HTR-8/SVneo (cell line): ENCODE measurements at regions not wholly inside any gene's neighbourhood (a gene's known extent, or its start where the extent isn't known, plus 50 kb on each side); places are given as distances from the start of the nearest gene placed in this dataset.
A peak's percentile ranks its signal among the peaks of the same experiment; 100 is the strongest.

Experiments
- DNase-seq: peaks from one replicate; pipeline ENCODE4 v3.0.0; 2011; ENCODE audit warnings: low spot score, mixed read lengths; ENCODE audit not compliant: insufficient read length
- FAIRE-seq: peaks from 2 replicates; lab custom pipeline; 2011; peaks lifted over from hg19 to GRCh38; lab: Jason Lieb, UNC

DNA sequence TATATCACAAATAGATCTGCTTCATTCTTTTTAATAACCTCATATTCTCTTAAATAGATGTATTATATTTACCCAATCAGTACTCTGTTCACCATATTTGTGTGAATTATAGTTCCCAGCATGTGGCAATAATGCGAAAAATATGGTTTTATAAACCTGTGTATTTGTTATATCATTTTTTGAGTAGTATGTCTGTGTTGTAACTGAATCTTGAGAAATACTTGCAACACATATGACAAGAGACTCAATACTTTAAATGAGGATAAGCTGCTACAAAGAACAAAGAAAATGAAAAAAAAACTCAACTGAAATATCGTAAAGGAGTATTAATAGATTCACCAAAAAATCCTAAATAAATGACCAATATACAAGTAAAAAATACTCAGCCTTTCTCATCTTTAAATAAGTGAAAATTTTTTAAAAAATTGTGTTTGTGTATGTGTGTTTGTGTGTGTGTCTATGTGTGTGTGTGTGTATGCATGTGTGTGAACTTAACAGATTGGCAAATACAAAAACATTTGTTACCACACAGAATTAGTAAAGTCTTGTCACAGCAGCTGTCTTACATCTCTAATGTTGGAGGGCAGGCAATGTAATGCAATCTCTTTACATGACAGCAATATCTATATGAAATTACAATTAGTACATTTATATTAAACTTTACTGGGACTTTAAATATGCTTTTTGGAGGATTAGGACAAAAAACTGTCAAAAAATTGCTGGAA lies 441.9 kb upstream of the MGAT4C start:
- no peak for DNase-seq
- FAIRE-seq, result no peak

DNA sequence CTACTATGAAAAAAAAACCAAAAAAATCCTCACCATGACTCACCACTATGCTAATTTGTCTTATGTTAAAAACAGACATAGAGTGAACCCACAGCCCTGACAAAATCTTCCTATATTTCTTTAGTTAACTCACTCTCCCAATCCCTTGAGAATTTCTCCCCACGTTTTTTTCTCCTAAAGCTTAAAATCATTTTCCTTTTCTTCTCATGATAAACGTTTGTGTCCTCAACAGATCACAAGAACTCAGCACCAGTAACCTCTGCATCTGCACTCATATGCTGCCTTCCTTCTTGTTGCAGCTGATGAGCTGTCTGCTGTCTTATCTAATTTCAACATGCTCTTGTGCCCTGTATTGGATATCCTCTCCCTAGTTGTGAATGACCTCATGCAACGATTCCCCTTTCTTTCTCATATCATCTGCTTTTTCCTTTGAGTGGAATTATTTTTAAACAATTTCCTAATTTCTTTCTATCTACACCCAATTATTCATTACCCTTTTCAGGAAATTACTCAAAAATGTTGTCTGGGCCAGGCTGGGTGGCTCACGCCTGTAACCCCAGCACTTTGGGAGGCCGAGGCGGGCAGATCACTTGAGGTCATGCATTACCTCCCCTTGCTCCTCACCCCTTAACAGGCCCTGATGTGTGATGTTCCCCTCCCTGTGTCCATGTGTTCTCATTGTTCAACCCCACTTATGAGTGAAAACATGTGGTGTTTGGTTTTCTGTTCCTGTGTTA lies 427.5 kb upstream of the MGAT4C start:
- no peak for FAIRE-seq
- no peak for DNase-seq

DNA sequence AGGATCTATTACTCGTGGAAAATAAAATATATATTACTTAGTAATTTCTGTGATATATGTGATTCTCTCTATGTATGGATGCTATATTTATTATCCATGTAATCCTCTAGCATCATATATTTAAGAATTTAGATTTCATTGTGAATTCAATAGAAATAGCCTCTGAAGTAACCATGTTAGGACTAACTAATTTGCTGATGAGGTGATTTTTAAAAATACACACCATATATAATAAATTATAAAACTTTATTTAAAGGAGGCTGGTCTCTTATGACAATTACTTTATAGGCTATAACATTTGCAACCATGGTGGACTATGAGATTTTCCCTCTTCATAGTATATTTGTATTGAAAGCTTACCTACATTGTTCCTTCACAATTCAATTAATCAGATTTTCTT lies 424.9 kb upstream of the MGAT4C start:
- DNase-seq (no peak), FAIRE-seq (no peak)

DNA sequence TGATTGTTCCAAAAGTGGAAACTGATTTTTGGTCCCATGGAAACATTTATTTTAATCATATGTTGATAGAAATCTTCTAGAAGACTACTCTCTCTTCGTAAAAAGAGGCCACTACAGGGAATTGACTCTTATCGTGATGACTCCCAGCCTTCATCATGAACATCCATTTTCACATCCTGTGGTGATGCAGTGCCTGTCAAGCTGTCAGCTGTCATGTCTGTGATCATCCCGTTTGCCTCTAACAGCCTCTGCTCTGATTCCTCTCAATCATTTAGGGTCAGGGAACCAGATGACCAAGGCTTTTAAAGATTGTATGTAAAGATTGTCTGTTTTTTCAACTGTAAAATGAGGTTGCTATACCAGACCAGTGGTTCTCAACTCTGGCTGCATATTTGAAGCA lies 419.0 kb upstream of the MGAT4C start:
- DNase-seq (no peak), FAIRE-seq (no peak)

DNA sequence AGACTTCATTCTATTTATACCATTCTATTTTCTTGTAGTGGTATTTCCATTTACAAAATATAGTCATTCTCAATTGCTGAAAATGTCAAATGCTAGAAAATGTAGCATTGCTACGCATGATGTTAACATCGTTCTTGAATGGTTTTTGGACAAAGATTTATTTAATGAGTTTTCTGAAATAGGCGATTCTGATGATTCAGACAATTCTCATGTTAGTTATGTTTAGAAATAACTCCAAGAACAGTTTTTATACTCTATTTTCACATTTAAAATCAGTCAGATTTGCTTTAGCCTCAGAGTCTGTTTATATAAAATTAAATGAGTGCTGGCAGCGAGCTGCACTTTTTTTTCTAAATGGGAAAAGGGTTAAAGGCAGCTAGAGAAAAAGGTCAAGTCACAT lies 414.8 kb upstream of the MGAT4C start:
- FAIRE-seq, result no peak

DNA sequence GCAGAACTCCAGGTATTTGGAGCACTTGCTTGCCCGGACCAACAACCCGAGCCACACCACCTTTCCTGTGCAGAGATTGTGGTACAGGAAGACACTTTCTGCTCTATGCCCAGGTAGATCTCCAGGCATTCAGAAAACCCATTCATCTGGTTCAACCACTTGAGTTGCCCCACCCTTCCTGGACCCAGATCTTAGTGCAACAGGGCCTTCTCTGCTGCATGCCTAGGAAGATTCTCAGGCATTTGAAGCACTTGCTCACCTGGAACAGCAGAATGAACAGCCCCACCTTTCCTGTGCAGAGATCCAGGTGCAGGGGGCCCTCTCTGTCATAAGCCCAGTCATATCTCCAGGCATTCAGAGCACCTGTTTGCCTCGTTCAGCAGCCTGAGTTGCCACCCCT lies 412.8 kb upstream of the MGAT4C start:
- DNase-seq (no peak), FAIRE-seq (no peak)

More for the DNA sequence above, 414.8 kb upstream of the MGAT4C start:
- DNase-seq, result no peak

DNA sequence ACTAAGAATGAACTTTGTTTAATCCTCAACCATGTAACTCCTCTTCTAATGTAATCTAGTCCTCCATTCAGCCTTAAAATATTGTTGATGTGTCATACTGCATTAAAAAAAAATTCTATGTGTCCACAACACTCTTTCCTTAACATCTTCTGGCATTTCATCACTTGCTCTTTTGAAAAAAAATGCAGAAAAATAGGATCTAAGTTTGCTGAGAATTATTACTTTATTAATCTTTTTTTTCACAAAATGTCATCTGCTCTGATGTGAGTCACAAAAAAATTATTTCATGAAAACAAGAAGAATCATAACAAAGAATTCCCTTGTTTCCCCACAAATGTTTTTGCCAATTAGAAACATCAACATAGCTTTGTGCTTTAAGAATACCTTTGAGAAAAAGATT lies 410.1 kb upstream of the MGAT4C start:
- no peak for DNase-seq

DNA sequence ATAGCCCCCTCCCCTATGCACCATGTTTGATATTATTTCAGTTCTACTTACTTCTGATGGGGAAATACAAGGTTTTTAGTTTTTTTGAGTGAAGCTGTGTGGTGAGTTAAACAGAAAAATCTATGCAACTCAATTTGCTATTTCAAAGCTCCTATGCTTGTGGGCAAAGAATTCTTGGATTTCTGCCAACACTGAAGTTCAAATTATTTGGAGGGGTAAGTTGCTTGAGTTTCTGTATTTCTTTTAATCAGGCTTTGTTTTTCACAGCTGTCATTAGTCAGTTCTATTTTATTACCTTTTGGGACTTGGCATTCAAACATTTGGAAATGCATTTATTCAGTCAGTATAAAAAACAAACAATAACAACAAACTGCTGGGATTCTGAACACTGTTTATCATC lies 407.5 kb upstream of the MGAT4C start:
- no peak for FAIRE-seq
- DNase-seq, result no peak

More for the DNA sequence above, 410.1 kb upstream of the MGAT4C start:
- FAIRE-seq, result no peak

DNA sequence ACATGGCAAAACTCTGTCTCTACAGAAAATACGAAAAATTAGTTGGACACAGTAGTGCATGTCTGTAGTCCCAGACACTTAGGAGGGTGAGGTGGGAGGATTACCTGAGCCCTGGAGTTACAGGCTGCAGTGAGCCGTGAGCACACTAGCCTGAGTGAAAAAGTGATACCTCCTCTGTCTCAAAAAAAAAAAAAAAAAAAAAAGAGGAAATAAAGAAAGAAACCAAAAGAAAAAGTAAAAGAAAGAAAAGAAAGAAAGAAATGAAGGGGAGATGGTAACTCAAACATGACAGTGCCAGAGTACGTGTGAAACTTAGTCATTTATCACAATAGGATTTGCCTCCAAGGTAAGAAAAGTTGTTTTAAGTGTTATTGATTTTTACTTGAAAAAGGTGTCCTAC lies 407.0 kb upstream of the MGAT4C start:
- DNase-seq (no peak), FAIRE-seq (no peak)

DNA sequence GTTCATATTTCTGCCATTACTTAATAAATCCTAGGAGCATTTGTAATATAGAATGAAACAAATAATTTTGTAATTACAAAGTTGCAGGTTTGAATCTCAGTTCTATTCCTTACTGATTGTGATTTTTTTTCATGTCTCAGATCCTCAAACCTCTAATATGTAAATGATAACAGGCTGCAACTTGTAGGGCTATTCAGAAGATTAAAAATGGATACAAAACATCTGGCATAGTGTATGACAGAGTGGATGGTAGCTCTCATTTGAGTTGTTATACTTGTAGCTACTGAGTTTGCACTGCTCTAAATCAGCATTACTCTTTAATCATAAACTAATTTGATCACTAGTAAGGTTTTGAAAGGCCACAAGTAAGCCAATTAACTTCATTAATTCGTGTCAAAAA lies 406.3 kb upstream of the MGAT4C start:
- DNase-seq, result no peak
- no peak for FAIRE-seq

DNA sequence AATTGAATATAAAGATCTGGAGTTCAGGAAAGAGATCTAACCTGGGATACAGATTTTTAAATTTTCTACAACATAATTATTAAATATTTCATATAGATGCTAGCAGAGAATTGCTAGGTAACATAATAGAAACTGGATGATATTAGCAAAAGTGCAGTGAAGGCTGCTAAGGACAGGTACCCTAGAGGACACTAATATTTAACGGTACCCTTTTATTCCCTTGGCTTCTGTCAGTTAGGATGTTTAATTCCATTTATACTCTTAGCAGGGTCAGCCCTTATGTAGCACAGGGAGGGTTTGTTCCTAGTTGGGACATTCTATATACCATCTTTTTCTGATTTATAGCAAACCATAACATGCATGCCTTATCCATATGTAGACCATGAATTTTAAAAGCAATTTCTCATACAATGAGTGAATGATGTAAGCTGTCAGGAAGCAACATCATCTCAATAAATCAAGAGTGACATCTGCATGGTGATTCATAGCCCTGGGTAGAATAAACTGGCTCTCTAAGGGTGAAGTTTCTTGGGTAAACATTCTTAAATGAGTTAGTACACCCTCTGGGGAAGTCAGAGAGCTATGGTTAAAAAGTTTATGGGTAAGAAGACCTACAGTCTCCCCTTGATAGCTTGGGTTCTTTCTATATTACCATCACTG lies 404.4 kb upstream of the MGAT4C start:
- peak; percentile 43 for DNase-seq
- peak; percentile 79 for FAIRE-seq

DNA sequence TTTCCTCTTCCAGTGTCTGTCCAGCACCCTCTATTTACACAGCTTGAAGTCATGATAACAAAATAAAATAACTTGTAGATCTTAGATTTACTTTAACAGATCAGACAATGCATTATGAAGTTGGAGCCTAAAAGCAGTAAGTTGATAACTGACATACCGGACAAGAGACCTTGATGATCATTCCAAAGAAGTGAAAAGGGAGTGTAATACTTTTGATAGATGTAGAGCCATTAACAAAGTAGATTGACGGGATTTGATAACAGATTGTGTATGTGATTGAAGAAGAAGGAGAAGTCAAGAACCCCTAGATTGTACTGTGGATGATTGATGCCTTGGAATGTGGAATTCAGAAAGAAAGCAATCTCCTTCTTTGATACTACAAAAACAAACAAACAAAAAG lies 403.8 kb upstream of the MGAT4C start:
- DNase-seq (no peak), FAIRE-seq (no peak)

DNA sequence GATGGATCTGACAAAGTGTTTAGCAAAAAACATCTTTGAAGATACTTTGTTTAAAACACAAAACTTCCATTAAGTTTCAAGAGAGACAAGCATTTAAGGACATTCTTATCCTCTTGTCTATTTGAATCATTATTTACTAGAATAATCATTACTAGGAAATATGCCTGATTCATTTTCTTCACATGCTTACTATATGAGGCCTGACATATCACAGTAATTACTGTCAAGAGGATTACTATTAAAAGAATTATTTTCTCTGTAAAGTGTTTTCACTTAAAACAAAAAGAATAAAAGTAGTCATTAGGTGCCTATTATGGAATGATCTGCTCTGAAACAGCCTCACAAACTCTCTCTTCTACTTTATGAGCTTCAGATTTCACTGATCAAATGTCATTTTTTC lies 402.1 kb upstream of the MGAT4C start:
- DNase-seq, result no peak
- FAIRE-seq, result no peak

DNA sequence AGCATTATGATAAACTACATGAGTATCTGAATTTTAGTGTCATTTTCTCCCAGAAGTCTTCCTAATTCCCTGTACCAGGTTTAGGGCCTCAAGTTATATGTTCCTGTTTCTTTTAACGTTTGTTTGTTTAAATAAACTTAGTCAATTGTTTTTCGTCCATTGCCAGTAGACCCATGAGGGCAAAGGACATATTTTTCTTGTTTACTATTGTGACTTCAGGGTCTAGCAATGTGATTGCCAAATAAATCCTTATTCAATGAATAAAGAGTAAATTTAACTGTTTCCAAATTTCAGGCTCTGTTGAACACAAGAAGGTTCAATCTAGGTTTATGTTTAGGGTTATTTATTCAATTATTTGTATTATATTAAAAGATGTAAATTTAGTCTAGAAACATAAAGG lies 391.6 kb upstream of the MGAT4C start:
- DNase-seq (no peak), FAIRE-seq (no peak)

DNA sequence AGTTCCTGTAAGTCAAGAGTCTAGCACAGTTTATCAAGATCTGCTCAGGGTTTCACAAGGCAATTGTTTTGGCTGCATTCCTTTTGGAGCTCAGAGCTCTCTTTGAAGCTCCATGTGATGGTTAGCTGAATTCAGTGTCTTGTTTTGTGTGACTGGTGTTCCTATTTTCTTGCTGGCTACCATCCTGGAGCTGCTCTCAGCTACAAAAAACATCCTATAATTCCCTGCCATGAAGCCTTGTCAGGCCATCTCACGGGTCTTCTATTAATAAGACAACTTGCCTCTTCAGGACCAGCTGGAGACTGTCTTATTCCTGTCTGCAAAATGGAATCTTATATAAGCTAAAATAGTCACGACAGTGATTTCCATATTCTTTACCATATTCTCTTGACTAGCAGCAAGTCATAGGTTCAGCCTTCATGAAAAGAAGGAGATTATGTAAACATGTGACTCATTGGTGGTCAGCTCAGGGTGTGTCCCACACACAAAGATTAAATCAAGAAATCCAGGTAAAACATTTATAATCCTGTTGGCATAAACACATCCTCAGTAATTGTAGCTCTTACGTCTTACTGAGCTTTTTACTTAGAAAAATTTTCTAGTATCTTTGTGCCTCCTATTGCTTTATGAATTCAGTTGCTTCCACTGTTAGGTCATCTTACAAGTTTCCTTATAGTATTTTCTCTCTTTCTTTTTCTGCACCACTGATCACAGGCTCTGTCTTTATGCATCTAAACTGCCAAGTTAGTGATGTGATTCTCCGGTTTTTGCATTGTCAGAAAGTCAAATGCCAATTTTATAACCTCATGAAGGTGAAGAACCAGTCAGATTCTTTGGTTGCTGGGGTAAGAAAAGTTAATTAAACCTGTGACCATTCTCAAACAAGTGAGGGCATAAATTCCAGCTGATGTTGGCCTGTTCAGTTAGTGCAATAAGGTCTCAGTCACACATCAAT lies 378.5 kb upstream of the MGAT4C start:
- DNase-seq (no peak), FAIRE-seq (no peak)

DNA sequence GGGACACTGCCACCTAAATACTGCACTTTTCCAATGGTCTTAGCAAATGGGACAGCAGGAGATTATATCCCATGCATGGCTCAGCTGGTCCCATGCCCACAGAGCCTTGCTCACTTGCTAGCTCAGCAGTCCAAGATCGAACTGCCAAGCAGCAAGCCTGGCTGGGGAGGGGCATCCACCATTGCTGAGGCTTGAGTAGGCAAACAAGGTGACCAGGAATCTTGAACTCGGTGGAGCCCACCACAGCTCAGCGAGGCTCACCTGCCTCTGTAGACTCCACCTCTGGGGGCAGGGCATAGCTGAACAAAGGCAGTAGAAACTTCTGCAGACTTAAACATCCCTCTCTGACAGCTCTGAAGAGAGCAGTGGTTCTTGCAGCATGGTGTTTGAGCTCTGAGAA lies 370.8 kb upstream of the MGAT4C start:
- FAIRE-seq (no peak), DNase-seq (no peak)

DNA sequence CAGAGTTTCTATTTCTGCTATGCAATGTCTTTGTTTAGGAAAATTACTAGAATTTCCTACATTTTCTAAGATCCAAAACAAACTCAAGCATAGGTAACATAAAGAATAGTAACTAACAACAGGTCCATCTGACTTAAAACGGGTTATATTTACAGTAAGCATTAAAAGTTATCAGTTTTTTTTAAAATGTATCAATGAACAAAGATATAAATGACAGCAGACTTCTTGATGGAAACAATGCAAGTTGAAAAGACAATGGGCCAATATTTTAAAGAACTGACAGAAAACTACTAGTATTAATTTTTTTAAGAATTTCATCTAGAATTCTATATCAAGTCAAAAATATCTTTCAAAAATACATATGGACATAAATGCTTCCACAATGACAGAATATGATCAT lies 367.1 kb upstream of the MGAT4C start:
- FAIRE-seq, result no peak
- DNase-seq, result no peak

DNA sequence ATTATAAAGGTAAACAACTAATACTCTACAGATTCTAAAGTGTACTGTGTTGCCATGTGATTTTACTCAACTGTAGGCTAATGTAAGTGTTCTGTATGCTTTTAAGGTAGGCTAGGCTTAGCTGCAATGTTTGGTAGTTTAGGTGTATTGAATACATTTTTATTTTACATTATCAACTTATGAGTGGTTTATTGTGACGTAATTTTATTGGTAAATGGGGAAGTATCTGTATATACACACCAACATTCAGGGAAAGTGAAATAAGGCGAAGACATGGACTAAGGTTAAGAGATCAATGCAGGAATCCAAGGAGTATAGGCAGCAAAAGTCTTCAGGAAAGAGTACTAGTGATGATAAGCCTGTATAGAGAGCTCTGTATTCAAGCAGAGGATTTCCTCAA lies 365.8 kb upstream of the MGAT4C start:
- no peak for DNase-seq
- FAIRE-seq, result no peak

DNA sequence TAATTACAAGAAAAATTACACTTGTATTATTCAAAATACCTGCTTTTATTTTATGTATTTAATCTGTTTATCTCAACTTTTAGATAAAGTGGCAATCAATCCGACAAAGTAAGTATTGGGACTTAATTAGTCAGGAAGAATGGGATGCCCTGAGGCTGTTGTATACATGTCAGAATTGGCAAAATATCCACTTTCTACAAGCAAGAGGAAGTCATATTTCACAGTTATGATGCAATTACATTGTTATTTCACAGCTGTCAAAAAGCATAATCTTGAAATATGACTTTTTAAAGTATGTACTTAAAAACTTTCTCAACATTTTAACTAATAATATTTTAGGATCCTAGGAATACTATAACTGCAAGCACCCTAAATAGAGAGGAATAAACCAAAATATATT lies 357.1 kb upstream of the MGAT4C start:
- FAIRE-seq (no peak), DNase-seq (peak; percentile 31)

DNA sequence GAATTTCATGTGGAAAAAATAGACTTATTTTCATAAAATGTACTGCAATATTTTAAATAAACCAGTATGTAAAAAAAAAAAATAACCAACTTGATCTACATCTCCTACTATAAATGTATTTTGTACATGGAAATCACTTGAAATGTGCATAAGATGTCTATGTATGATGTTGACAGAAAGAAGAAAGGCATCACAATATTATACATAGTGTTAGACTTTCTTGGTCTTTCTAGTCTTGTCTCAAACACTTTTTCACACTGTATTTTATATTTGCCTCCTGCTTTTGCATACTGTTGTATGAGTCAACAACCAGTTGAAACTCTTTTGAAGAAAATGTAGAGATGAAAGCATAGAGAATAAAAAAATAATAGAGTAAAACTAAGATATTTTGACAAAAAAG lies 352.4 kb upstream of the MGAT4C start:
- DNase-seq, result no peak
- no peak for FAIRE-seq
